ENCODE measurements at regions not wholly inside any gene's neighbourhood (a gene's known extent, or its start where the extent isn't known, plus 50 kb on each side); places are given as distances from the start of the nearest gene placed in this dataset.
"Not testable (repeated sequence)": the region's sequence is repeated elsewhere in the genome, so short reads cannot be mapped to it uniquely, and the experiment has no call there.

DNA sequence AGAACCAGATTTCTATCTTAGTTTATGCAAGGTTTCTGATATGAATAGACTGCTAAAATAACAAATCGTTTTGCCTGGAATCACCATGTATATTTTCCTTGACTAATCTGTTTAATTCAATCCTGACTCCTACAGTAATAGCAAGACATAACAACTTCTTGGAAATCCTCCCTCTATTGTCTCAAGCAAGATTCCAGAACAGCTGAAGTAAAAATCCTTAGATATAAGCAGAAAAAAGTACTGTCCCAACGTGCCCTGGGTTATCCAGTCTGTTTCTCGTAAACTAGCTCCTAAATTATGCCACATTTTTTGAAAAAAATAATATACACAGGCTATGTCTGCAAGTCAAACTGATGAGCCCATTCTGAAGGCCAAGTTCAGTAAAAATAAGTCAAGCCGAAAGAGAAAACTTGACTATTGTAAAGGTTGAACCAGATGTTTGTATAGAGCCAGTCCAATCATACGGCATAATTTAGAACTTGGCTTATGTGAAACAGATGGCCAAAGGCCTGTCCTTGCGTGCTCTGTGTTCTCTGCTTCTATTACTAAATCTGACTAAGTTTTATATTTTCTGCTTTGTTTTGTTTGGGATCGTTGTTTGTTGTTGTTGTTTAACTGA, 341.6 kb upstream of the NRSN1 start:
- no peak for DNase-seq (ENCODE audit: low read depth)
- H3K4me3 ChIP-seq (replicated peaks; ENCODE audit: low read depth, low read length), result no peak overlapping the region

DNA sequence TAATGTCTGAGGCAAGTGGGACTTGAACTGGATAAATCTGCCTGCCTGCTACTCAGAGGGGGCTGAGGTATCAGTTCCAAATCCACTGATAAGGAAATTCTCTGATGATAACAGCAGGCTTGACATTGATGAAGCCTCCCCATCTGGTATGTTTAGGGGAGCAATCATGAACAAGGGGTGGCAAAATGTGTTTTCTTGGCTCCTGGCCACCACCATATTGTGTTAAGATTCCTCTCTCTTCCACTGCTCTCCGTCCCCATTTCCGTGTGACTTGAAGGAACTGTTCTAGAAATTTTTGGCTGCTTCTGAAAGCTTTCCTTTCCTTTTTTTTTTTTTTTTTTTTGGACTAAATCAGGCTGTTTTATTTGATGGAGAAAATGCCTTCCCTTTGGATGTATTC, 335.3 kb upstream of the NRSN1 start:
- no peak for DNase-seq (ENCODE audit: low read depth)
- no peak overlapping the region for H3K4me3 ChIP-seq (replicated peaks; ENCODE audit: low read depth, low read length)
- TF ChIP-seq, protein P1, sequence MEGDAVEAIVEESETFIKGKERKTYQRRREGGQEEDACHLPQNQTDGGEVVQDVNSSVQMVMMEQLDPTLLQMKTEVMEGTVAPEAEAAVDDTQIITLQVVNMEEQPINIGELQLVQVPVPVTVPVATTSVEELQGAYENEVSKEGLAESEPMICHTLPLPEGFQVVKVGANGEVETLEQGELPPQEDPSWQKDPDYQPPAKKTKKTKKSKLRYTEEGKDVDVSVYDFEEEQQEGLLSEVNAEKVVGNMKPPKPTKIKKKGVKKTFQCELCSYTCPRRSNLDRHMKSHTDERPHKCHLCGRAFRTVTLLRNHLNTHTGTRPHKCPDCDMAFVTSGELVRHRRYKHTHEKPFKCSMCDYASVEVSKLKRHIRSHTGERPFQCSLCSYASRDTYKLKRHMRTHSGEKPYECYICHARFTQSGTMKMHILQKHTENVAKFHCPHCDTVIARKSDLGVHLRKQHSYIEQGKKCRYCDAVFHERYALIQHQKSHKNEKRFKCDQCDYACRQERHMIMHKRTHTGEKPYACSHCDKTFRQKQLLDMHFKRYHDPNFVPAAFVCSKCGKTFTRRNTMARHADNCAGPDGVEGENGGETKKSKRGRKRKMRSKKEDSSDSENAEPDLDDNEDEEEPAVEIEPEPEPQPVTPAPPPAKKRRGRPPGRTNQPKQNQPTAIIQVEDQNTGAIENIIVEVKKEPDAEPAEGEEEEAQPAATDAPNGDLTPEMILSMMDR (IDR thresholded peaks at IDR 0.05; ENCODE audit: low read length, missing control alignments), result no peak

More for the DNA sequence above, 341.6 kb upstream of the NRSN1 start:
- TF ChIP-seq, protein P1 (IDR thresholded peaks at IDR 0.05; ENCODE audit: low read length, missing control alignments), result no peak

DNA sequence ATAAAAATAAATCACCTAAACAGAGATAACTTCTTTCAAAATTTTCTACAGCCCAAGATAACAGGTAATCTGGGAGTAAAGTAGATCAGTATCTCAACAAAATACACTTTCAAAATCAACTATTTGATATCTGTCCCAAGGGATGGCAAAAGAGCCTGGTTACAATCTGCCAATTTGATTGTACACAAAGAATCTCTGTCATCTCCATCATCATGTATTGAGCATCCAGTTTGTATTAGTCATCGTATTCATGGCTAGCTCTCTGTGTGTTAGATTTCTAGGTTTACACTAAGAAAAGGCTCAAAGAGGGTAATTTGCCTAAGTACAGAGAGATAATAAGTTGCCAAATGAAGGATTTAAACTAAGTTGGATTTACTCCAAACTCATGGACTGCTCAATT, 329.0 kb upstream of the NRSN1 start:
- TF ChIP-seq, protein P1 (IDR thresholded peaks at IDR 0.05; ENCODE audit: low read length, missing control alignments), result no peak
- no peak overlapping the region for H3K4me3 ChIP-seq (replicated peaks; ENCODE audit: low read depth, low read length)
- DNase-seq (ENCODE audit: low read depth), result no peak

DNA sequence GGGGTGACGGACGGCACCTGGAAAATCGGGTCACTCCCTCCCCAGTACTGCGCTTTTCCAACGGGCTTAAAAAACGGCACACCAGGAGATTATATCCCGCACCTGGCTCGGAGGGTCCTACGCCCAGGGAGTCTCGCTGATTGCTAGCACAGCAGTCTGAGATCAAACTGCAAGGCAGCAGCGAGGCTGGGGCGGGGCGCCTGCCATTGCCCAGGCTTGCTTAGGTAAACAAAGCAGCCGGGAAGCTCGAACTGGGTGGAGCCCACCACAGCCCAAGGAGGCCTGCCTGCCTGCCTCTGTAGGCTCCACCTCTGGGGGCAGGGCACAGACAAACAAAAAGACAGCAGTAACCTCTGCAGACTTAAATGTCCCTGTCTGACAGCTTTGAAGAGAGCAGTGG, 321.7 kb upstream of the NRSN1 start:
- not testable (repeated sequence) for H3K4me3 ChIP-seq (replicated peaks; ENCODE audit: low read depth, low read length); DNase-seq (ENCODE audit: low read depth)

DNA sequence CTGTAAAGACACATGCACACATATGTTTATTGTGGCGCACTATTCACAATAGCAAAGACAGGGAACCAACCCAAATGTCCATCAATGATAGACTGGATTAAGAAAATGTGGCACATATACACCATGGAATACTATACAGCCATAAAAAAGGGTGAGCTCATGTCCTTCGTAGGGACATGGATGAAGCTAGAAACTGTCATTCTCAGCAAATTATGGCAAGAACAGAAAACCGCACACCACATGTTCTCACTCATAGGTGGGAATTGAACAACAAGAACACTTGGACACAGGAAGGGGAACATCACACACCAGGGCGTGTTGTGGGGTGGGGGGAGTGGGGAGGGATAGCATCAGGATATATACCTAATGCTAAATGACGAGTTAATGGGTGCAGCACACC, 304.9 kb upstream of the NRSN1 start:
- H3K4me3 ChIP-seq (replicated peaks; ENCODE audit: low read depth, low read length); DNase-seq (ENCODE audit: low read depth): not testable (repeated sequence)

DNA sequence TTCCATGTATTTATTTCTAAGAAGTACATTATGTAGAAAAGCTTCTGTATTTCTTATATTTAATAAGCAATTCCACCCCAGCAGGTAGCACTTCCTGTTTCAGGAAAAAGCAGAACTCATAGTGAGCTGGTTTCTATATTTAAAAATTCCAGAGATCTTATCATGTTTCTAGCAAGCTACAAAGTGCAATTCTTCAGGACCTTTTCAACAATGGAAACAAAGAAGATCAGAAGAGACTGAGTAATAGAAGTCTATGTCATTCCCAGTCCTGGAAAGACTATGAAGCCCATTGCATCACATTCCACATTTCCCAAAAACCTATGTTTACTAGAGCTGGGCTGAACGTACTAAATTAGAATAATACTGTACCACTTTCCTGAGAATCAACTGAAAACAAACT, 302.6 kb upstream of the NRSN1 start:
- no peak for DNase-seq (ENCODE audit: low read depth)
- TF ChIP-seq, protein P1 (IDR thresholded peaks at IDR 0.05; ENCODE audit: low read length, missing control alignments), result no peak
- H3K4me3 ChIP-seq (replicated peaks; ENCODE audit: low read depth, low read length), result no peak overlapping the region

DNA sequence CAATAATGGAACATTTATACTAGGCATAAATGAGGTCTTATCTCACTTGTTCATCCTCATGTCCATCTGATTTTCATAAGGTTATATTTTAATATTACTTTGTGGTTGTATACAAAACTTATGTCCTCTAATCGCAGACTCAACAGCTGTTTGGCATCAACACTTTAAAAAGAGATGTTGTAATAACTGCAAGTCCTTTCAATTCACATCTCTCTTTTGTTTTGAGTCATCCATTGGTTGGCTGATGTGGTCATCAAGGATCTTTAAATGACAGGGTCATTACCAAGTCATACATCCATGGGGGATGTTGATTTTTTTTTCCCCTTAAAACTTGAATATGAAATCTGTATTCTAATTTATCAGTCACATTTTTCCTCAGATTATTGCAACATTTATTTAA, 299.4 kb upstream of the NRSN1 start:
- no peak for DNase-seq (ENCODE audit: low read depth)
- H3K4me3 ChIP-seq (replicated peaks; ENCODE audit: low read depth, low read length), result no peak overlapping the region
- TF ChIP-seq, protein P1 (IDR thresholded peaks at IDR 0.05; ENCODE audit: low read length, missing control alignments), result no peak

DNA sequence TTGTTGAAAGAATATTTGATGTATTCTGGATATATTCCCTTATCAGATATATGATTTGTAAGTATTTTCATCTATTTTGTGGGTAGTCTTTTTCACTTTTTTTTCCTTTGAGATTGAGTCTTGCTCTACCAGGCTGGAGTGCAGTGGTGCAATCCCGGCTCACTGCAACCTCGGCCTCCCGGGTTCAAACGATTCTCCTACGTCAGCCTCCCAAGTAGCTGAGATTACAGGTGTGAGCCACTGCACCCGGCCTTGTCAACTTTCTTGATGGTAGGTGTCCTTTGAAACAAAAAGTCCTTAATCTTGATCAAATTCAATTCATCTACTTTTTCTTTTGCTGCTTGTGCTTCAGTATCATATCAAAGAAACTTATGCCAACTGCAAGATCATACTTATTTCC, 297.2 kb upstream of the NRSN1 start:
- no peak for DNase-seq (ENCODE audit: low read depth)
- TF ChIP-seq, protein P1 (IDR thresholded peaks at IDR 0.05; ENCODE audit: low read length, missing control alignments), result no peak
- H3K4me3 ChIP-seq (replicated peaks; ENCODE audit: low read depth, low read length), result no peak overlapping the region

Data from fibroblast of pulmonary artery (primary cell).